PC-9 (cell line): ENCODE measurements at regions not wholly inside any gene's neighbourhood (a gene's known extent, or its start where the extent isn't known, plus 50 kb on each side); places are given as distances from the start of the nearest gene placed in this dataset.

Experiments used
- BruUV-seq: library from RNA; stranded (reverse); fragments of 400-500 nt; replicated peaks from 2 replicates; lab custom pipeline; 2021; lab: Mats Ljungman, UMichigan
- CTCF ChIA-PET: fragments of 300-600 bp; sonication (Branson Sonifier 250); formaldehyde crosslinking; loops from one replicate; lab custom pipeline; 2022; ENCODE audit warnings: antibody characterized with exemption; lab: Charles Lee
- POLR2A ChIA-PET: fragments of 300-600 bp; sonication (Branson Sonifier 250); formaldehyde crosslinking; loops from one replicate; lab custom pipeline; 2022; ENCODE audit warnings: antibody characterized with exemption; ENCODE audit not compliant: unreplicated experiment; lab: Charles Lee
- DNase-seq, 2 experiments: peaks; one replicate each; pipeline versions ENCODE4 v3.0.0 to v3.0.0-alpha.2; 2015 to 2022; ENCODE audit warnings: mixed read lengths in 1 of 2
- H2AFZ ChIP-seq: fragments of 200-600 bp; sonication (generic); 2 replicates; pipeline ENCODE4 v1.8.1; 2017; ENCODE audit warnings: antibody characterized with exemption
- H3F3A ChIP-seq: fragments of 200-600 bp; sonication (generic); 2 replicates; pipeline ENCODE4 v1.8.1; 2017; ENCODE audit warnings: antibody characterized with exemption, mild to moderate bottlenecking, low read depth; ENCODE audit not compliant: insufficient read depth
- H3K27ac ChIP-seq: fragments of 200-600 bp; sonication (generic); 2 replicates; pipeline ENCODE4 v1.6.1; 2016; ENCODE audit warnings: mixed run types
- H3K27me3 ChIP-seq: fragments of 200-600 bp; sonication (generic); 2 replicates; pipeline ENCODE4 v1.6.1; 2016; ENCODE audit warnings: low read depth, mixed run types; ENCODE audit not compliant: insufficient read depth
- H3K36me3 ChIP-seq: fragments of 200-600 bp; sonication (generic); 2 replicates; pipeline ENCODE4 v1.6.1; 2016; ENCODE audit warnings: low read depth, mixed run types
- H3K4me1 ChIP-seq: fragments of 200-600 bp; sonication (generic); replicated peaks from 2 replicates; pipeline ENCODE4 v1.6.1; 2016; ENCODE audit warnings: mixed run types; ENCODE audit not compliant: insufficient read depth
- H3K4me2 ChIP-seq: fragments of 200-600 bp; sonication (generic); 2 replicates; pipeline ENCODE4 v1.6.1; 2017; ENCODE audit warnings: mixed run types
- H3K4me3 ChIP-seq: fragments of 200-600 bp; sonication (generic); 2 replicates; pipeline ENCODE4 v1.6.1; 2016; ENCODE audit warnings: mixed run types
- H3K79me2 ChIP-seq: fragments of 200-600 bp; sonication (generic); 2 replicates; pipeline ENCODE4 v1.6.1; 2017; ENCODE audit warnings: low read depth, mixed run types
- H3K9me2 ChIP-seq: fragments of 200-600 bp; sonication (generic); 2 replicates; pipeline ENCODE4 v1.8.1; 2017; ENCODE audit warnings: mild to moderate bottlenecking; ENCODE audit not compliant: insufficient read depth
- H3K9me3 ChIP-seq: fragments of 200-600 bp; sonication (generic); 2 replicates; pipeline ENCODE4 v1.8.1; 2016; ENCODE audit warnings: low read depth; ENCODE audit not compliant: insufficient read depth
- H4K20me1 ChIP-seq: fragments of 200-600 bp; sonication (generic); 2 replicates; pipeline ENCODE4 v1.8.1; 2017; ENCODE audit not compliant: insufficient read depth
- CTCF ChIP-seq: fragments of 200-600 bp; sonication (generic); conservative IDR thresholded peaks from 2 replicates; pipeline ENCODE4 v1.6.1; 2017; ENCODE audit warnings: mixed run types, antibody characterized with exemption, mild to moderate bottlenecking, moderate library complexity
- EZH2 ChIP-seq: fragments of 200-600 bp; sonication (generic); IDR thresholded peaks from 2 replicates; pipeline ENCODE4 v1.8.0; 2017; ENCODE audit warnings: antibody characterized with exemption, low read depth
- intact Hi-C: fragments of 100-400 bp; cut with micrococcal nuclease; formaldehyde crosslinking; loops from one replicate; pipeline ENCODE4 v1.10.0; 2022; ENCODE audit not compliant: unreplicated experiment

- no peak overlapping the region for H3K4me3 ChIP-seq
- H4K20me1 ChIP-seq, result peaks cover 3% of the 10 kb centered on the region; the same call in 1 of the 2 replicates
- no peaks in the 10 kb centered on the region for H3F3A ChIP-seq
- no TSS peak for BruUV-seq
- no peaks in the 10 kb centered on the region for H3K9me3 ChIP-seq
- no peaks in the 10 kb centered on the region for H3K27me3 ChIP-seq
- intact Hi-C loops, result no loop called here
- no peak for DNase-seq
- H3K9me2 ChIP-seq, result no peaks in the 10 kb centered on the region
- no peak overlapping the region for H3K27ac ChIP-seq
- H3K4me2 ChIP-seq, result no peak overlapping the region
- ChIA-PET CTCF (no interaction called here), POLR2A (no interaction called here)
- no peaks in the 10 kb centered on the region for H3K79me2 ChIP-seq
- no peaks in the 10 kb centered on the region for H3K36me3 ChIP-seq
- H3K4me1 ChIP-seq, result no peaks in the 10 kb centered on the region
- H2AFZ ChIP-seq, result no peak overlapping the region
- no peak for TF ChIP-seq CTCF
- TF ChIP-seq EZH2, result no peak
Observed at GRCh38 chr6:165118736-165119135, 190.7 kb downstream of the C6orf118 start.

- no TSS peak for BruUV-seq
- H3K79me2 ChIP-seq, result no peaks in the 10 kb centered on the region
- H3K27ac ChIP-seq, result no peak overlapping the region
- H2AFZ ChIP-seq, result no peak overlapping the region
- ChIA-PET CTCF (no interaction called here), POLR2A (no interaction called here)
- no peak for DNase-seq
- no peaks in the 10 kb centered on the region for H3K9me2 ChIP-seq
- intact Hi-C loops, result no loop called here
- H3K4me3 ChIP-seq, result no peak overlapping the region
- peaks cover 3% of the 10 kb centered on the region; the same call in 1 of the 2 replicates for H4K20me1 ChIP-seq
- no peak overlapping the region for H3K4me2 ChIP-seq
- H3K9me3 ChIP-seq, result no peaks in the 10 kb centered on the region
- no peaks in the 10 kb centered on the region for H3K36me3 ChIP-seq
- H3K27me3 ChIP-seq, result no peaks in the 10 kb centered on the region
- no peaks in the 10 kb centered on the region for H3F3A ChIP-seq
- H3K4me1 ChIP-seq, result no peaks in the 10 kb centered on the region
- TF ChIP-seq CTCF (no peak), EZH2 (no peak)
Observed at GRCh38 chr6:165117806-165118205, 191.6 kb downstream of the C6orf118 start.

DNA sequence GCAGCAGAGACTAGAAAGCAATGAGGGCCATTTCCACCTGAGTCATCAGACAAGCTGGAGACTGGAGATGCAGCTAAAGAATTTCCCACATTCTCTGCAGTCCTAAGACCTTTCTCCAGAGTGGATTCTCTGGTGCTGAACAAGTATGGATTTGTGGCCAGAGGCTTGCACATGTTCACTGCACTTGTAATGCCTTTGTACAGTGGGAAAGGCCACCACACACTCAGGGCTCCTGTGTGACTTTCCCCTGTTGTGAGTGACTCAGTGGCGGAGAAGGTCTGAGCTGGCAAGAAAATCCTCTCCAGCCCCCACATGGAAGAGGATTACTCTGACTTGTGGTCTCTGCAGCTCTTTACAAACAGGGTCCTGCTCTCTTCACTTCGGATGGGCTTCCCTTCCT is 192.3 kb downstream of the C6orf118 start:
- ChIA-PET POLR2A (no interaction called here), CTCF (no interaction called here)
- no peaks in the 10 kb centered on the region for H3F3A ChIP-seq
- no peaks in the 10 kb centered on the region for H3K9me2 ChIP-seq
- no peak overlapping the region for H3K4me3 ChIP-seq
- H2AFZ ChIP-seq, result no peak overlapping the region
- no peak for TF ChIP-seq CTCF
- TF ChIP-seq EZH2, result no peak
- no peak overlapping the region for H3K4me2 ChIP-seq
- H3K4me1 ChIP-seq, result no peaks in the 10 kb centered on the region
- H3K27me3 ChIP-seq, result no peaks in the 10 kb centered on the region
- no TSS peak for BruUV-seq
- H3K27ac ChIP-seq, result no peak overlapping the region
- peaks cover 3% of the 10 kb centered on the region; the same call in 1 of the 2 replicates for H4K20me1 ChIP-seq
- no peaks in the 10 kb centered on the region for H3K9me3 ChIP-seq
- no peaks in the 10 kb centered on the region for H3K79me2 ChIP-seq
- intact Hi-C loops, result no loop called here
- DNase-seq, result no peak
- H3K36me3 ChIP-seq, result no peaks in the 10 kb centered on the region
